ENCODE measurements at regions not wholly inside any gene's neighbourhood (a gene's known extent, or its start where the extent isn't known, plus 50 kb on each side); places are given as distances from the start of the nearest gene placed in this dataset.

GRCh38 chr3:99325402-99325801 is 313.0 kb upstream of the COL8A1 start:
- Histone ChIP-seq H3K4me3 (ENCODE audit: low read depth, low read length, poor library complexity, severe bottlenecking) (no peak overlapping the region), H3K27ac (ENCODE audit: low read depth, low read length, poor library complexity, severe bottlenecking) (no peak overlapping the region), H3K4me1 (ENCODE audit: insufficient read depth, low read length, poor library complexity, severe bottlenecking) (no peaks in the 10 kb centered on the region), H3K9me3 (ENCODE audit: low read depth, low read length, poor library complexity, severe bottlenecking) (no peaks in the 10 kb centered on the region), H3K27me3 (replicated peaks; ENCODE audit: insufficient read depth, low read depth, low read length, poor library complexity) (no peaks in the 10 kb centered on the region), H3K36me3 (ENCODE audit: insufficient read depth, low read length, poor library complexity, severe bottlenecking) (no peaks in the 10 kb centered on the region)
- intact Hi-C loops (cut with micrococcal nuclease; ENCODE audit: unreplicated experiment) = no loop called here
- ChIA-PET POLR2A (ENCODE audit: low non-redundant PET) (no interaction called here), CTCF (no interaction called here)
- DNase-seq (ENCODE audit: low spot score) = no peak
- TF ChIP-seq EZH2 (IDR thresholded peaks at IDR 0.05; ENCODE audit: borderline replicate concordance, low read depth, low read length, poor library complexity, severe bottlenecking) (no peak), CTCF (conservative IDR thresholded peaks at IDR 0.05; ENCODE audit: low read depth, low read length) (no peak)
- BruUV-seq (replicated peaks) = no TSS peak

GRCh38 chr3:99324636-99325203 is 313.7 kb upstream of the COL8A1 start:
- no TSS peak for BruUV-seq (replicated peaks)
- Histone ChIP-seq H3K4me1 (ENCODE audit: insufficient read depth, low read length, poor library complexity, severe bottlenecking) (no peaks in the 10 kb centered on the region), H3K9me3 (ENCODE audit: low read depth, low read length, poor library complexity, severe bottlenecking) (no peaks in the 10 kb centered on the region), H3K27ac (ENCODE audit: low read depth, low read length, poor library complexity, severe bottlenecking) (no peak overlapping the region), H3K36me3 (ENCODE audit: insufficient read depth, low read length, poor library complexity, severe bottlenecking) (no peaks in the 10 kb centered on the region), H3K4me3 (ENCODE audit: low read depth, low read length, poor library complexity, severe bottlenecking) (no peak overlapping the region), H3K27me3 (replicated peaks; ENCODE audit: insufficient read depth, low read depth, low read length, poor library complexity) (no peaks in the 10 kb centered on the region)
- POLR2A ChIA-PET (ENCODE audit: low non-redundant PET) = no interaction called here
- DNase-seq (ENCODE audit: low spot score) = no peak
- CTCF ChIA-PET = no interaction called here
- intact Hi-C loops (cut with micrococcal nuclease; ENCODE audit: unreplicated experiment) = no loop called here
- no peak for TF ChIP-seq EZH2 (IDR thresholded peaks at IDR 0.05; ENCODE audit: borderline replicate concordance, low read depth, low read length, poor library complexity, severe bottlenecking)
- no peak for TF ChIP-seq CTCF (conservative IDR thresholded peaks at IDR 0.05; ENCODE audit: low read depth, low read length)

GRCh38 chr3:99323940-99324339 is 314.5 kb upstream of the COL8A1 start:
- Histone ChIP-seq H3K27me3 (replicated peaks; ENCODE audit: insufficient read depth, low read depth, low read length, poor library complexity) (no peaks in the 10 kb centered on the region), H3K36me3 (ENCODE audit: insufficient read depth, low read length, poor library complexity, severe bottlenecking) (no peaks in the 10 kb centered on the region), H3K4me3 (ENCODE audit: low read depth, low read length, poor library complexity, severe bottlenecking) (no peak overlapping the region), H3K27ac (ENCODE audit: low read depth, low read length, poor library complexity, severe bottlenecking) (no peak overlapping the region), H3K9me3 (ENCODE audit: low read depth, low read length, poor library complexity, severe bottlenecking) (no peaks in the 10 kb centered on the region), H3K4me1 (ENCODE audit: insufficient read depth, low read length, poor library complexity, severe bottlenecking) (no peaks in the 10 kb centered on the region)
- DNase-seq (ENCODE audit: low spot score) = no peak
- ChIA-PET POLR2A (ENCODE audit: low non-redundant PET) (no interaction called here), CTCF (no interaction called here)
- TF ChIP-seq CTCF (conservative IDR thresholded peaks at IDR 0.05; ENCODE audit: low read depth, low read length) = no peak
- no peak for TF ChIP-seq EZH2 (IDR thresholded peaks at IDR 0.05; ENCODE audit: borderline replicate concordance, low read depth, low read length, poor library complexity, severe bottlenecking)
- intact Hi-C loops (cut with micrococcal nuclease; ENCODE audit: unreplicated experiment) = no loop called here
- no TSS peak for BruUV-seq (replicated peaks)
